Transverse colon (tissue), 4 donors: ENCODE measurements at regions not wholly inside any gene's neighbourhood (a gene's known extent, or its start where the extent isn't known, plus 50 kb on each side); places are given as distances from the start of the nearest gene placed in this dataset.

Source experiments
- DNase-seq: peaks from one replicate; pipeline ENCODE4 v3.0.0-alpha.2; 2019
- H3K27ac ChIP-seq, 4 donors: fragments of 200-600 bp; sonication (generic); 2 replicates each; pipeline ENCODE4 v1.5.1; 2016 to 2018; ENCODE audit warnings: inconsistent platforms in 4 of 4
- H3K27me3 ChIP-seq: fragments of 200-600 bp; sonication (generic); 2 replicates; pipeline ENCODE4 v1.5.1; 2017; ENCODE audit warnings: inconsistent platforms
- H3K36me3 ChIP-seq, 4 donors: fragments of 200-600 bp; sonication (generic); 2 replicates each; pipeline ENCODE4 v1.5.1; 2017 to 2019; ENCODE audit warnings: inconsistent platforms in 4 of 4
- H3K4me1 ChIP-seq, 4 donors: fragments of 200-600 bp; sonication (generic); 2 replicates each; pipeline ENCODE4 v1.5.1; 2017 to 2020; ENCODE audit warnings: inconsistent platforms in 4 of 4
- H3K4me3 ChIP-seq, 4 donors: fragments of 200-600 bp; sonication (generic); 1 replicate in 1 of 4; 2 replicates in 3 of 4; pipeline versions ENCODE4 v1.5.1 to v1.6.1; 2017 to 2019; ENCODE audit warnings: inconsistent platforms in 4 of 4
- H3K9me3 ChIP-seq, 2 donors: fragments of 200-600 bp; sonication (generic); 2 replicates each; pipeline ENCODE4 v1.5.1; 2017 to 2019; ENCODE audit warnings: inconsistent platforms in 2 of 2
- EP300 ChIP-seq: sonication (generic); formaldehyde crosslinking; IDR thresholded peaks from one replicate; pipeline ENCODE4 v1.6.1; 2017; ENCODE audit warnings: antibody characterized with exemption, low read depth
- POLR2A ChIP-seq: fragments of 450-650 bp; IDR thresholded peaks from one replicate; pipeline ENCODE4 v1.6.1; 2016; ENCODE audit warnings: antibody characterized with exemption, mild to moderate bottlenecking, moderate library complexity
- POLR2AphosphoS5 ChIP-seq, 3 donors: sonication (generic); formaldehyde crosslinking; IDR thresholded peaks; one replicate each; pipeline ENCODE4 v1.6.1; 2016; ENCODE audit warnings: antibody characterized with exemption in 3 of 3
- WGBS, 2 donors: methylation state at CpG; one replicate each; pipeline ENCODE4 v1.1.5; 2018; ENCODE audit warnings: low coverage in 1 of 2; 5-methylcytosine and 5-hydroxymethylcytosine counted together
- in situ Hi-C, 4 donors: fragments of 200-750 bp; cut with MboI; loops; one replicate each; pipeline versions ENCODE4 v1.15.0 to v1.15.1; 2017; ENCODE audit warnings: low sequenced_read_pairs in 3 of 4, low pct_ligation_motif_present in 1 of 4, low pct_unique_long_range_greater_than_20kb in 1 of 4
- intact Hi-C: fragments of 100-400 bp; cut with DNase I; formaldehyde crosslinking; loops from one replicate; pipeline ENCODE4 v1.15.1; 2023; ENCODE audit warnings: low total_unique reads
- TF ChIP-seq, protein P1 (sequence below), 5 experiments: fragments of 200-600 bp in 3 of 5; fragments of 450-650 bp in 2 of 5; sonication (generic) in 3 of 5; IDR thresholded peaks; 1 replicate in 2 of 5; 2 replicates in 3 of 5; pipeline ENCODE4 v1.5.1; 2016 to 2017; ENCODE audit warnings: antibody characterized with exemption in 5 of 5, inconsistent platforms in 3 of 5, mild to moderate bottlenecking in 2 of 5, moderate library complexity in 1 of 5

DNA sequence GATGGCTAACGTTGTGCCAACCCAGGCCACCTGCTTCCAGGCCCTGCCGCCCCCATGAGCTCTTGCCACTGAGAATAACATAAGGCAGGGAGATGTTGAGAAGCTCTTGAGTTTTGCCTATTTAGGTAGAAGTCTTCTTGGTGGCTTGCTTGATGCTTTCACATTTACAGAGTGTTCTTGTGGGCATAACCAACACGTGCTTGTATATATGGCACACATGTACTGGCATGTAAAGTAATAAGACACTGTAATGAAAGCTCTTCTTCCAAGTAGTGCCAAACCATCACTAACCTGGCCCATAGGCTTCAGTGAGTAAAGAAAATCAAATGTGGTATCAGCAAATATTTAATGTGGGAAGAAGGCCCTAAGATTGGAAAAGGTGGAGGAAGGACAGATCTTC lies 146.9 kb upstream of the CITED2 start:
- H3K27ac ChIP-seq = no peak overlapping the region
- H3K27me3 ChIP-seq = no peaks in the 10 kb centered on the region
- in situ Hi-C loops = no loop called here
- intact Hi-C loops = no loop called here
- H3K4me3 ChIP-seq = no peak overlapping the region
- 90 to 100% methylated on average over 2 to 3 of the region's 3 CpGs for WGBS, 2 donors
- H3K36me3 ChIP-seq = no peaks in the 10 kb centered on the region
- TF ChIP-seq POLR2A = no peak
- TF ChIP-seq EP300 = no peak
- TF ChIP-seq POLR2AphosphoS5 (IDR thresholded peaks at IDR 0.05) = no peak
- TF ChIP-seq, protein P1, sequence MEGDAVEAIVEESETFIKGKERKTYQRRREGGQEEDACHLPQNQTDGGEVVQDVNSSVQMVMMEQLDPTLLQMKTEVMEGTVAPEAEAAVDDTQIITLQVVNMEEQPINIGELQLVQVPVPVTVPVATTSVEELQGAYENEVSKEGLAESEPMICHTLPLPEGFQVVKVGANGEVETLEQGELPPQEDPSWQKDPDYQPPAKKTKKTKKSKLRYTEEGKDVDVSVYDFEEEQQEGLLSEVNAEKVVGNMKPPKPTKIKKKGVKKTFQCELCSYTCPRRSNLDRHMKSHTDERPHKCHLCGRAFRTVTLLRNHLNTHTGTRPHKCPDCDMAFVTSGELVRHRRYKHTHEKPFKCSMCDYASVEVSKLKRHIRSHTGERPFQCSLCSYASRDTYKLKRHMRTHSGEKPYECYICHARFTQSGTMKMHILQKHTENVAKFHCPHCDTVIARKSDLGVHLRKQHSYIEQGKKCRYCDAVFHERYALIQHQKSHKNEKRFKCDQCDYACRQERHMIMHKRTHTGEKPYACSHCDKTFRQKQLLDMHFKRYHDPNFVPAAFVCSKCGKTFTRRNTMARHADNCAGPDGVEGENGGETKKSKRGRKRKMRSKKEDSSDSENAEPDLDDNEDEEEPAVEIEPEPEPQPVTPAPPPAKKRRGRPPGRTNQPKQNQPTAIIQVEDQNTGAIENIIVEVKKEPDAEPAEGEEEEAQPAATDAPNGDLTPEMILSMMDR (IDR thresholded peaks at IDR 0.05) = no peak
- H3K4me1 ChIP-seq = no peaks in the 10 kb centered on the region
- no peaks in the 10 kb centered on the region for H3K9me3 ChIP-seq
- DNase-seq = no peak

DNA sequence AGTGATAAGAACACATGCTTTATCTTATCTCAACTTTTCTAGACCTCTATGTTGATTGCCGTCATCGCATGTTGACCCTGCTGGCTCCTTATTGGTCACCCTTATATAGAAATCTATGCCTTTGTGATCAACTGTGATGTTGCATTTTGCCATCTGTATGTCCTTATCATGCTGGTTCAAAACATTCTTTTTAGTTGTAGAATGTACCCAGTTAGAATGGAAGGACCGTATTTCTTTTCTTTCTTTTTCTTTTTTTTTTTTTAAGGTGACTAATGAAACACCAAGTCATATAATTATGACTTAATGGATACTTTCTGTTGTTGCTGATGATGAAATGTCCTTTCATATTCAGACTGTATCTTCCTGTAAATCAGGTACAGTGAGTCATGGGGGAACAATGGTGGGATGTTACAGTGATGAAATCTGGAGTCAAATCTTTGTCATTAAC lies 145.9 kb upstream of the CITED2 start:
- no peak overlapping the region for H3K27ac ChIP-seq
- no peak overlapping the region for H3K4me3 ChIP-seq
- H3K4me1 ChIP-seq = no peaks in the 10 kb centered on the region
- H3K27me3 ChIP-seq = no peaks in the 10 kb centered on the region
- no peaks in the 10 kb centered on the region for H3K36me3 ChIP-seq
- DNase-seq = no peak
- intact Hi-C loops (no loop called here), in situ Hi-C loops (no loop called here)
- no peaks in the 10 kb centered on the region for H3K9me3 ChIP-seq
- TF ChIP-seq EP300 = no peak
- no peak for TF ChIP-seq POLR2AphosphoS5 (IDR thresholded peaks at IDR 0.05)
- TF ChIP-seq POLR2A = no peak
- TF ChIP-seq, protein P1 (IDR thresholded peaks at IDR 0.05) = no peak
- 89 to 92% methylated on average over 3 of the region's 3 CpGs for WGBS, 2 donors

DNA sequence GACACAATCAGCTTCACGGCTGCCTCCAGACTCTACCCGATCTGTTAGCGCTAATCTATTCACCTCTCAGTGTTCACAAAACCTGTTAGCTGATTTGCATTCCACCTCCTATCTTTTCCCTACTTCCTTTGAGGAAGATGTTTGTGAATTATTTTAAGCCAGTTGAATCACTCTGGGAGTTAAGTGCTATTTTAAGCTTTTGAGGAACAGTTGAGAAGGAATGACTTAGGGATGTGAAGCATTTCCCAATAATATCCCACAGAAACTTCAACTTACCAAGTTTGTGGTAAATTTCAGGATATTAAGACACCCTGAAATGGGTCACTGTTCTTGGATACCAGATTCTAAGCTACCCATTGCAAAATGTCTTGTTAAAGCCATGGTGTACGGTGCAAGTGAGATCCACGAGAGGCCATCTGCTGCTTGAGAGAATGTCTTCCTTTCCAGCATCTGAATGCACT lies 145.2 kb upstream of the CITED2 start:
- no peaks in the 10 kb centered on the region for H3K36me3 ChIP-seq
- no peaks in the 10 kb centered on the region for H3K27me3 ChIP-seq
- H3K4me3 ChIP-seq = no peak overlapping the region
- intact Hi-C loops (no loop called here), in situ Hi-C loops (no loop called here)
- H3K27ac ChIP-seq = no peak overlapping the region
- TF ChIP-seq EP300 (no peak), POLR2AphosphoS5 (IDR thresholded peaks at IDR 0.05) (no peak), POLR2A (no peak)
- TF ChIP-seq, protein P1 (IDR thresholded peaks at IDR 0.05) = no peak
- 78 to 86% methylated on average over 5 of the region's 5 CpGs for WGBS, 2 donors
- H3K9me3 ChIP-seq = no peaks in the 10 kb centered on the region
- DNase-seq = no peak
- H3K4me1 ChIP-seq = no peaks in the 10 kb centered on the region

- Histone ChIP-seq H3K36me3 (no peaks in the 10 kb centered on the region), H3K27me3 (no peaks in the 10 kb centered on the region), H3K4me1 (no peaks in the 10 kb centered on the region), H3K27ac (no peak overlapping the region), H3K4me3 (no peak overlapping the region), H3K9me3 (no peaks in the 10 kb centered on the region)
- TF ChIP-seq, protein P1 (IDR thresholded peaks at IDR 0.05) = no peak
- TF ChIP-seq POLR2AphosphoS5 (IDR thresholded peaks at IDR 0.05) (no peak), POLR2A (no peak), EP300 (no peak)
- no peak for DNase-seq
- 90 to 93% methylated on average over 5 of the region's 5 CpGs for whole genome bisulfite sequencing, 2 donors
- intact Hi-C loops (no loop called here), in situ Hi-C loops (no loop called here)
Observed at GRCh38 chr6:139519097-139519496, 144.6 kb upstream of the CITED2 start.
